ENCODE measurements at regions not wholly inside any gene's neighbourhood (a gene's known extent, or its start where the extent isn't known, plus 50 kb on each side); places are given as distances from the start of the nearest gene placed in this dataset.
"Not testable (repeated sequence)": the region's sequence is repeated elsewhere in the genome, so short reads cannot be mapped to it uniquely, and the experiment has no call there.

DNA sequence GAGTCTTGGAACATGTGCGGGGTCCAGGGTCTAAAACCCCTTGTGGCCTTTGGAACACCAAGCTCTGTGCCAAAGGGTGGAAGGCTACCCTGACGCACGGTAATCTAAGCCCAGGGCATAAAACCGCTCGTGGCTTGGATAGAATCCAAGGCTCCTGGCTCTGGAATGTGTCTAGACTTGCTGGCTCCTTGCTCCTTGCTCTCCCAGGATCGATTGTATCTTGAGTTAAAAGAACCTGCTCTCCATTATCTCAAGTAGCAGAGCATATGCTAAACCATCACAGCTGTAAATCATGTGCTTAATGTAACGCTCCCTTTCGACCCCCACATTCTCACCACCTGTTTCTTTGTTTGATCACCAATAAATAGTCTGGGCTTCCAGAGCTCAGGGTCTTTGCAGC is 50.3 kb downstream of the TLCD4 start:
- H3F3A ChIP-seq (ENCODE audit: insufficient read depth, low read length); H3K27ac ChIP-seq (ENCODE audit: low read length); H3K79me2 ChIP-seq (ENCODE audit: low read length); H3K27me3 ChIP-seq (replicated peaks; ENCODE audit: insufficient read depth, low read length); H3K36me3 ChIP-seq (replicated peaks; ENCODE audit: insufficient read depth, low read length); H3K9ac ChIP-seq (ENCODE audit: low read length); H2AFZ ChIP-seq (ENCODE audit: low read length); H3K4me2 ChIP-seq (ENCODE audit: low read depth, low read length); H3K4me1 ChIP-seq (ENCODE audit: low read length); DNase-seq; H3K4me3 ChIP-seq (ENCODE audit: low read length); H3K9me3 ChIP-seq (replicated peaks; ENCODE audit: insufficient read depth, low read length); H3K9me2 ChIP-seq (replicated peaks; ENCODE audit: insufficient read depth, low read length); H4K20me1 ChIP-seq (ENCODE audit: insufficient read depth, low read length): not testable (repeated sequence)

DNA sequence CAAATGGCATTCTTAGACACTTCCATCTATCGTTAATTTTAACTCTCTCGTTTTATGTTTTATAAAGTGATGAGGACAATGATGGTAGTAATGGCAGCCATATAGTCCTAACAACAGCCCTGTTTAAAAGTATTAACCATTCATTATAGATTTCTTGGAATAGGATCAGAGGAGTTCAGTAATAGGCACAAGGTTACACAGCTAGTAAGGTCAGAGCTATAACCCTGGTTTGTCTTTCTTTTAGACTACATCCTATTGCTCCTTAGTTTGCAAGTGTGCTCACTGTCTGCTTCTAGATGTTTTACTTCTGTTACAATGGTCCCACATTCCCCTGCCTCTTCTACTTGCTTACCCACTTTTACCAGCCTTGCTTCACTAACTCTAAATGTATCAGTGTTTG is 50.9 kb downstream of the TLCD4 start:
- no peaks in the 10 kb centered on the region for H3K36me3 ChIP-seq (replicated peaks; ENCODE audit: insufficient read depth, low read length)
- no peaks in the 10 kb centered on the region for H3K9me3 ChIP-seq (replicated peaks; ENCODE audit: insufficient read depth, low read length)
- no peak overlapping the region for H3K9ac ChIP-seq (ENCODE audit: low read length)
- TF ChIP-seq EZH2 (optimal IDR thresholded peaks at IDR 0.05; ENCODE audit: low read depth, low read length) (no peak), EZH2phosphoT487 (IDR thresholded peaks at IDR 0.05; ENCODE audit: low read length) (no peak)
- TF ChIP-seq, protein P1, sequence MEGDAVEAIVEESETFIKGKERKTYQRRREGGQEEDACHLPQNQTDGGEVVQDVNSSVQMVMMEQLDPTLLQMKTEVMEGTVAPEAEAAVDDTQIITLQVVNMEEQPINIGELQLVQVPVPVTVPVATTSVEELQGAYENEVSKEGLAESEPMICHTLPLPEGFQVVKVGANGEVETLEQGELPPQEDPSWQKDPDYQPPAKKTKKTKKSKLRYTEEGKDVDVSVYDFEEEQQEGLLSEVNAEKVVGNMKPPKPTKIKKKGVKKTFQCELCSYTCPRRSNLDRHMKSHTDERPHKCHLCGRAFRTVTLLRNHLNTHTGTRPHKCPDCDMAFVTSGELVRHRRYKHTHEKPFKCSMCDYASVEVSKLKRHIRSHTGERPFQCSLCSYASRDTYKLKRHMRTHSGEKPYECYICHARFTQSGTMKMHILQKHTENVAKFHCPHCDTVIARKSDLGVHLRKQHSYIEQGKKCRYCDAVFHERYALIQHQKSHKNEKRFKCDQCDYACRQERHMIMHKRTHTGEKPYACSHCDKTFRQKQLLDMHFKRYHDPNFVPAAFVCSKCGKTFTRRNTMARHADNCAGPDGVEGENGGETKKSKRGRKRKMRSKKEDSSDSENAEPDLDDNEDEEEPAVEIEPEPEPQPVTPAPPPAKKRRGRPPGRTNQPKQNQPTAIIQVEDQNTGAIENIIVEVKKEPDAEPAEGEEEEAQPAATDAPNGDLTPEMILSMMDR (IDR thresholded peaks at IDR 0.05; ENCODE audit: low read length), result no peak
- no peaks in the 10 kb centered on the region for H3K4me1 ChIP-seq (ENCODE audit: low read length)
- H3K4me2 ChIP-seq (ENCODE audit: low read depth, low read length), result no peak overlapping the region
- no peaks in the 10 kb centered on the region for H3K27me3 ChIP-seq (replicated peaks; ENCODE audit: insufficient read depth, low read length)
- no peaks in the 10 kb centered on the region for H4K20me1 ChIP-seq (ENCODE audit: insufficient read depth, low read length)
- H3F3A ChIP-seq (ENCODE audit: insufficient read depth, low read length), result no peaks in the 10 kb centered on the region
- no peak overlapping the region for H3K27ac ChIP-seq (ENCODE audit: low read length)
- DNase-seq, result no peak
- H2AFZ ChIP-seq (ENCODE audit: low read length), result no peak overlapping the region
- no peak overlapping the region for H3K4me3 ChIP-seq (ENCODE audit: low read length)
- no peaks in the 10 kb centered on the region for H3K79me2 ChIP-seq (ENCODE audit: low read length)
- no peaks in the 10 kb centered on the region for H3K9me2 ChIP-seq (replicated peaks; ENCODE audit: insufficient read depth, low read length)

DNA sequence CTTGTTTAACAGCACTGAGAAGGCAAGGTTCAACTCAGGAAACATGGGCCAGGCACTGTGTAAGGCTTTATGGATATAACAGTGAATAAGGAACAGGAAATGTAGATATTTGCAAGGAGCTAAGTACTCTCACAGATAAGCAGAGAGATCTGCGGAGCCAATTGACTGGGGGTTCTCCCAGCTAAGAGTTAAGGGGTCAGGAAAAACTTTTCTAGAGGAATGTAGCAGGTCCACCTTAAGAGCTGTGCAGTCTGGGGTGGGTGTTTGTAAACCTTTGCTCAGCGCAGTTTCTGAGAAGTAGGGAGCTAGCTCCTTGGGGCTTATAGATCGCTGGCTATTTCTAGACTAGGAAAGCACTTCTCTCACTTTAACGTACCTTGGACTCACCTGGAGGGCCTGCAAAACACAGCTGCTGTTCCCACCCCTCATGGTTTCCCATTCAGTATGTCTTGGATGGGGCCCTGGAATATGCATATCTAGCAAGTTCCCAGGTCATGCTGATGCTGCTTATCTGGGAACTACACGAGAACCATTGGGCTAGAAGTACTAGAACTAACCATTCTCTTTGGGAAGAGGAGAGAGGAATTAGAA is 51.7 kb downstream of the TLCD4 start:
- no peaks in the 10 kb centered on the region for H3F3A ChIP-seq (ENCODE audit: insufficient read depth, low read length)
- no peak overlapping the region for H3K27ac ChIP-seq (ENCODE audit: low read length)
- H3K9me2 ChIP-seq (replicated peaks; ENCODE audit: insufficient read depth, low read length), result no peaks in the 10 kb centered on the region
- no peaks in the 10 kb centered on the region for H3K79me2 ChIP-seq (ENCODE audit: low read length)
- no peak for DNase-seq
- no peak overlapping the region for H3K9ac ChIP-seq (ENCODE audit: low read length)
- no peaks in the 10 kb centered on the region for H4K20me1 ChIP-seq (ENCODE audit: insufficient read depth, low read length)
- H2AFZ ChIP-seq (ENCODE audit: low read length), result no peak overlapping the region
- H3K4me3 ChIP-seq (ENCODE audit: low read length), result no peak overlapping the region
- H3K27me3 ChIP-seq (replicated peaks; ENCODE audit: insufficient read depth, low read length), result no peaks in the 10 kb centered on the region
- no peaks in the 10 kb centered on the region for H3K9me3 ChIP-seq (replicated peaks; ENCODE audit: insufficient read depth, low read length)
- H3K4me2 ChIP-seq (ENCODE audit: low read depth, low read length), result no peak overlapping the region
- H3K4me1 ChIP-seq (ENCODE audit: low read length), result no peaks in the 10 kb centered on the region
- no peaks in the 10 kb centered on the region for H3K36me3 ChIP-seq (replicated peaks; ENCODE audit: insufficient read depth, low read length)
- TF ChIP-seq EZH2 (optimal IDR thresholded peaks at IDR 0.05; ENCODE audit: low read depth, low read length) (no peak), EZH2phosphoT487 (IDR thresholded peaks at IDR 0.05; ENCODE audit: low read length) (no peak)
- TF ChIP-seq, protein P1 (IDR thresholded peaks at IDR 0.05; ENCODE audit: low read length), result no peak

DNA sequence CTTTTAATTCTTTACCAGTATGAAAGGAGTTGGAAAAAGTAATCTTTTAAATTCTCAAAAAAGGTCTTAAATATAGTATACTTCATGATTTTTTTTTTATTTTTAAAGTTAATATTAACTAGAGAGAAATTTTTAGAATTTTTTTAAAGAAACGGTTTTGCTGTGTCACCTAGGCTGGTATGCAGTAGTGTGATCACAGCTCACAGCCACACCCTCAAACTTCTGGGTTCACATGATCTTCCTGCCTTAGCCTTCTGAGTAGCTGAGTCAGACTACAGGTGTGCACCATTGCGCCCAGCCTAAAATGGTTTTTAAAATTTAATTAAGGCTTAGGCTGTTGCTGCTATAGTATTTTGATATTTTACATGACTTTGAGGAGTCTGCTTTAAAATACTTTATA is 52.4 kb downstream of the TLCD4 start:
- no peak overlapping the region for H3K9ac ChIP-seq (ENCODE audit: low read length)
- DNase-seq, result peak; percentile 27
- no peak overlapping the region for H3K4me2 ChIP-seq (ENCODE audit: low read depth, low read length)
- no peak for TF ChIP-seq EZH2phosphoT487 (IDR thresholded peaks at IDR 0.05; ENCODE audit: low read length)
- TF ChIP-seq EZH2 (optimal IDR thresholded peaks at IDR 0.05; ENCODE audit: low read depth, low read length), result no peak
- TF ChIP-seq, protein P1 (IDR thresholded peaks at IDR 0.05; ENCODE audit: low read length), result no peak
- no peaks in the 10 kb centered on the region for H3K27me3 ChIP-seq (replicated peaks; ENCODE audit: insufficient read depth, low read length)
- H3K9me3 ChIP-seq (replicated peaks; ENCODE audit: insufficient read depth, low read length), result no peaks in the 10 kb centered on the region
- no peak overlapping the region for H3K27ac ChIP-seq (ENCODE audit: low read length)
- no peaks in the 10 kb centered on the region for H3K36me3 ChIP-seq (replicated peaks; ENCODE audit: insufficient read depth, low read length)
- H3K79me2 ChIP-seq (ENCODE audit: low read length), result no peaks in the 10 kb centered on the region
- H3K4me1 ChIP-seq (ENCODE audit: low read length), result no peaks in the 10 kb centered on the region
- H4K20me1 ChIP-seq (ENCODE audit: insufficient read depth, low read length), result no peaks in the 10 kb centered on the region
- no peaks in the 10 kb centered on the region for H3K9me2 ChIP-seq (replicated peaks; ENCODE audit: insufficient read depth, low read length)
- H2AFZ ChIP-seq (ENCODE audit: low read length), result no peak overlapping the region
- H3F3A ChIP-seq (ENCODE audit: insufficient read depth, low read length), result no peaks in the 10 kb centered on the region
- H3K4me3 ChIP-seq (ENCODE audit: low read length), result no peak overlapping the region

Measured in MM.1S (cell line).